H9 (cell line): ENCODE measurements at regions not wholly inside any gene's neighbourhood (a gene's known extent, or its start where the extent isn't known, plus 50 kb on each side); places are given as distances from the start of the nearest gene placed in this dataset.

ENCODE experiments used
- DNase-seq: peaks from one replicate; pipeline ENCODE4 v3.0.0-alpha.2; 2017
- H2AFZ ChIP-seq: one replicate; pipeline ENCODE4 v1.6.1; 2013; ENCODE audit warnings: mild to moderate bottlenecking, low read length, control low read depth, moderate library complexity
- H2AK5ac ChIP-seq: 2 replicates; pipeline ENCODE4 v1.6.1; 2013; ENCODE audit warnings: low read length, control low read depth, mixed read lengths; ENCODE audit not compliant: insufficient read length
- H2BK120ac ChIP-seq: one replicate; pipeline ENCODE4 v1.6.1; 2013; ENCODE audit warnings: low read depth, mild to moderate bottlenecking, low read length, control low read depth, inconsistent platforms; ENCODE audit not compliant: poor library complexity, severe bottlenecking
- H2BK12ac ChIP-seq: 2 replicates; pipeline ENCODE4 v1.6.1; 2013; ENCODE audit warnings: low read length, control low read depth, mixed read lengths, low read depth; ENCODE audit not compliant: insufficient read length
- H2BK15ac ChIP-seq: 2 replicates; pipeline ENCODE4 v1.6.1; 2013; ENCODE audit warnings: low read depth, low read length, control low read depth
- H2BK20ac ChIP-seq: one replicate; pipeline ENCODE4 v1.6.1; 2013; ENCODE audit warnings: low read depth, mild to moderate bottlenecking, low read length, control low read depth, inconsistent platforms; ENCODE audit not compliant: poor library complexity, severe bottlenecking
- H2BK5ac ChIP-seq: 2 replicates; pipeline ENCODE4 v1.6.1; 2013; ENCODE audit warnings: low read length, control low read depth, mixed read lengths; ENCODE audit not compliant: insufficient read length
- H3K14ac ChIP-seq: 2 replicates; pipeline ENCODE4 v1.6.1; 2013; ENCODE audit warnings: low read length, control low read depth; ENCODE audit not compliant: insufficient read depth
- H3K18ac ChIP-seq: 2 replicates; pipeline ENCODE4 v1.6.1; 2013; ENCODE audit warnings: low read depth, mild to moderate bottlenecking, mixed read lengths, low read length, control low read depth; ENCODE audit not compliant: insufficient read length
- H3K23ac ChIP-seq: 2 replicates; pipeline ENCODE4 v1.6.1; 2013; ENCODE audit warnings: low read length, control low read depth, mixed read lengths, low read depth; ENCODE audit not compliant: insufficient read length
- H3K23me2 ChIP-seq: 2 replicates; pipeline ENCODE4 v1.6.1; 2013; ENCODE audit warnings: low read depth, mild to moderate bottlenecking, mixed read lengths, low read length, control low read depth; ENCODE audit not compliant: insufficient read length, poor library complexity, severe bottlenecking
- H3K27ac ChIP-seq: 2 replicates; pipeline ENCODE4 v1.5.1; 2013; ENCODE audit warnings: low read length, control low read depth, mixed read lengths, low read depth; ENCODE audit not compliant: insufficient read length
- H3K27me3 ChIP-seq: 2 replicates; pipeline ENCODE4 v1.6.1; 2013; ENCODE audit warnings: low read length, control low read depth, inconsistent platforms; ENCODE audit not compliant: insufficient read depth
- H3K4ac ChIP-seq: 2 replicates; pipeline ENCODE4 v1.6.1; 2013; ENCODE audit warnings: low read depth, mild to moderate bottlenecking, control low read depth, inconsistent platforms, low read length, moderate library complexity
- H3K4me1 ChIP-seq: 2 replicates; pipeline ENCODE4 v1.6.1; 2013; ENCODE audit warnings: low read length, control low read depth, inconsistent platforms; ENCODE audit not compliant: insufficient read depth
- H3K4me2 ChIP-seq: 2 replicates; pipeline ENCODE4 v1.6.1; 2013; ENCODE audit warnings: low read length, control low read depth, mixed read lengths; ENCODE audit not compliant: insufficient read length, insufficient read depth
- H3K56ac ChIP-seq: 2 replicates; pipeline ENCODE4 v1.6.1; 2013; ENCODE audit warnings: low read depth, mild to moderate bottlenecking, mixed read lengths, low read length, control low read depth; ENCODE audit not compliant: insufficient read length
- H3K79me1 ChIP-seq: 2 replicates; pipeline ENCODE4 v1.6.1; 2013; ENCODE audit warnings: low read depth, mild to moderate bottlenecking, moderate library complexity, low read length, control low read depth, inconsistent platforms; ENCODE audit not compliant: insufficient read depth, poor library complexity, severe bottlenecking
- H3K79me2 ChIP-seq: 2 replicates; pipeline ENCODE4 v1.6.1; 2013; ENCODE audit warnings: low read length, control low read depth, inconsistent platforms; ENCODE audit not compliant: insufficient read depth
- H3K9ac ChIP-seq: 2 replicates; pipeline ENCODE4 v1.6.1; 2013; ENCODE audit warnings: low read length, control low read depth, mixed read lengths; ENCODE audit not compliant: insufficient read length; ENCODE audit errors: extremely low read depth
- H3K9me3 ChIP-seq: one replicate; pipeline ENCODE4 v1.6.1; 2013; ENCODE audit warnings: low read depth, low read length, inconsistent platforms; ENCODE audit not compliant: control insufficient read depth
- H3T11ph ChIP-seq: one replicate; pipeline ENCODE4 v1.6.1; 2013; ENCODE audit warnings: mild to moderate bottlenecking, low read length, control low read depth, inconsistent platforms
- H4K20me1 ChIP-seq: one replicate; pipeline ENCODE4 v1.6.1; 2013; ENCODE audit not compliant: control insufficient read depth, insufficient read length, insufficient read depth
- H4K5ac ChIP-seq: 2 replicates; pipeline ENCODE4 v1.6.1; 2013; ENCODE audit warnings: low read depth, mild to moderate bottlenecking, mixed read lengths, low read length, control low read depth; ENCODE audit not compliant: insufficient read length
- H4K8ac ChIP-seq: replicated peaks from 2 replicates; pipeline ENCODE4 v1.6.1; 2013; ENCODE audit warnings: low read length, control low read depth, mixed read lengths, low read depth; ENCODE audit not compliant: insufficient read length
- H4K91ac ChIP-seq: 2 replicates; pipeline ENCODE4 v1.6.1; 2013; ENCODE audit warnings: low read depth, mild to moderate bottlenecking, moderate library complexity, mixed read lengths, low read length, control low read depth; ENCODE audit not compliant: insufficient read length
- H3K27ac Mint-ChIP-seq, 3 experiments: 2 replicates in 2 of 3; 3 replicates in 1 of 3; pipeline ENCODE4 v1.8.0; 2020 to 2021; ENCODE audit warnings: mixed read lengths in 3 of 3, mild to moderate bottlenecking in 1 of 3, moderate library complexity in 1 of 3
- H3K27me3 Mint-ChIP-seq: 2 replicates; pipeline ENCODE4 v1.8.0; 2021; ENCODE audit warnings: low read depth, mild to moderate bottlenecking, moderate library complexity, mixed read lengths
- H3K36me3 Mint-ChIP-seq, 3 experiments: 2 replicates in 2 of 3; 3 replicates in 1 of 3; pipeline ENCODE4 v1.8.0; 2020 to 2021; ENCODE audit warnings: low read depth in 3 of 3, mixed read lengths in 3 of 3; ENCODE audit not compliant: insufficient read depth in 1 of 3
- H3K4me1 Mint-ChIP-seq, 2 experiments: 2 replicates each; pipeline ENCODE4 v1.8.0; 2020; ENCODE audit warnings: mixed read lengths in 2 of 2
- H3K4me3 Mint-ChIP-seq, 2 experiments: 2 replicates in 1 of 2; 3 replicates in 1 of 2; pipeline ENCODE4 v1.8.0; 2020 to 2021; ENCODE audit warnings: mild to moderate bottlenecking in 2 of 2, mixed read lengths in 2 of 2, moderate library complexity in 1 of 2
- H3K9me3 Mint-ChIP-seq, 2 experiments: 2 replicates in 1 of 2; 3 replicates in 1 of 2; pipeline ENCODE4 v1.8.0; 2020; ENCODE audit warnings: mild to moderate bottlenecking in 2 of 2, mixed read lengths in 2 of 2, moderate library complexity in 1 of 2
- CTCF ChIP-seq: fragments of 200-600 bp; sonication (generic); conservative IDR thresholded peaks from 3 replicates; pipeline ENCODE4 v1.8.0; 2021; ENCODE audit warnings: antibody characterized with exemption, mild to moderate bottlenecking
- WGBS: extraction: QIAGEN DNeasy Blood & Tissue Kit; methylation state at CpG from one replicate; pipeline ENCODE4 v1.1.7; 2013; ENCODE audit warnings: missing lambda C conversion rate, low lambda C conversion rate, mixed read lengths; ENCODE audit not compliant: insufficient read length; ENCODE audit errors: extremely low coverage; 5-methylcytosine and 5-hydroxymethylcytosine counted together

DNA sequence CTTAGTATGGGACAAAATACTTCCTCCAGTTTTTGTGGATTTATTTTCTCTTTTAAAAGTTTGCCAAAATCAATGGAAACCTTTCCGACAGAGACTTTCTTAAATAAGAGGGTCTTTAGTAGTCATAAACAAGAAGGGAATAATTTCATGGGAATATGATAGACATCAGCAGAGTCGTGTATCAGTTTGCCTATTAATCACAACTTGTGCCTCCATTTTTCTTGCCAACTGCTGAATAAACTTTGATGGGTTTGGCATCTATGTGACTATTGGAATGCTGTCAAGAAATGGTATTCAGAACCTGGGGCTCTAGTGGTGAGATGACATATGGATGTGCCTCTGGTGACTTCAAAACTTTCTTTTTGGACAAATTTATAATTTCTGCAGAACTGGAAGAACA, 1668.2 kb downstream of the MAT2B start:
- Mint-ChIP-seq H3K27ac (no peak overlapping the region), H3K4me3 (no peak overlapping the region), H3K9me3 (no peaks in the 10 kb centered on the region; a peak in 1 of 5 replicates), H3K27me3 (no peaks in the 10 kb centered on the region), H3K4me1 (peaks cover 9% of the 10 kb centered on the region in 2 experiments), H3K36me3 (no peaks in the 10 kb centered on the region)
- H3K23ac ChIP-seq, result no peak overlapping the region
- no peak overlapping the region for H4K8ac ChIP-seq
- no peak overlapping the region for H2AK5ac ChIP-seq
- no peak overlapping the region for H4K91ac ChIP-seq
- H3K18ac ChIP-seq, result no peak overlapping the region
- no peaks in the 10 kb centered on the region for H3K9me3 ChIP-seq
- H2AFZ ChIP-seq, result no peak overlapping the region
- H3K4me2 ChIP-seq, result no peak overlapping the region
- H3K79me2 ChIP-seq, result no peaks in the 10 kb centered on the region
- no peak overlapping the region for H2BK5ac ChIP-seq
- no peak overlapping the region for H2BK20ac ChIP-seq
- no peak overlapping the region for H3K9ac ChIP-seq
- no peak overlapping the region for H3K27ac ChIP-seq
- H4K20me1 ChIP-seq, result no peaks in the 10 kb centered on the region
- H3K14ac ChIP-seq, result no peak overlapping the region
- H3K4me1 ChIP-seq, result peaks cover 2% of the 10 kb centered on the region; the same call in 1 of the 2 replicates
- TF ChIP-seq CTCF, result no peak
- H2BK12ac ChIP-seq, result no peak overlapping the region
- no peak overlapping the region for H3K56ac ChIP-seq
- no peak for DNase-seq
- no peak overlapping the region for H3K4ac ChIP-seq
- no CpG with 5 or more reads among the region's 2 CpGs for WGBS
- H3T11ph ChIP-seq, result no peak overlapping the region
- no peaks in the 10 kb centered on the region for H3K27me3 ChIP-seq
- no peak overlapping the region for H2BK120ac ChIP-seq
- no peaks in the 10 kb centered on the region for H3K23me2 ChIP-seq
- H4K5ac ChIP-seq, result no peak overlapping the region
- no peaks in the 10 kb centered on the region for H3K79me1 ChIP-seq
- no peak overlapping the region for H2BK15ac ChIP-seq
